ENCODE measurements at regions not wholly inside any gene's neighbourhood (a gene's known extent, or its start where the extent isn't known, plus 50 kb on each side); places are given as distances from the start of the nearest gene placed in this dataset.

- H2AFZ ChIP-seq (ENCODE audit: low read length): no peak overlapping the region
- no peaks in the 10 kb centered on the region for H3K9me3 ChIP-seq (ENCODE audit: low read length)
- no peak overlapping the region for H3K27ac ChIP-seq (ENCODE audit: low read depth, low read length, poor library complexity, severe bottlenecking)
- TF ChIP-seq EZH2 (IDR thresholded peaks at IDR 0.05; ENCODE audit: borderline replicate concordance, low read length) (no peak), CTCF (IDR thresholded peaks at IDR 0.05; ENCODE audit: low read length) (no peak)
- H4K20me1 ChIP-seq (ENCODE audit: insufficient read depth, low read length): no peaks in the 10 kb centered on the region
- H3K4me2 ChIP-seq (ENCODE audit: low read length): no peak overlapping the region
- no peaks in the 10 kb centered on the region for H3K27me3 ChIP-seq (ENCODE audit: insufficient read depth, low read length)
- no peaks in the 10 kb centered on the region for H3K36me3 ChIP-seq (ENCODE audit: insufficient read depth, low read length)
- no peaks in the 10 kb centered on the region for H3K9me2 ChIP-seq (ENCODE audit: low read depth, low read length)
- H3K79me2 ChIP-seq (ENCODE audit: insufficient read depth, low read length): no peaks in the 10 kb centered on the region
- no peaks in the 10 kb centered on the region for H3K4me1 ChIP-seq (ENCODE audit: insufficient read depth, low read length, severe bottlenecking)
- H3K4me3 ChIP-seq (ENCODE audit: low read depth, low read length, poor library complexity, severe bottlenecking): no peak overlapping the region
- H3F3A ChIP-seq (ENCODE audit: insufficient read depth, low read length): no peaks in the 10 kb centered on the region
- H3K9ac ChIP-seq (ENCODE audit: low read length): no peak overlapping the region
Observed at GRCh38 chr2:60070196-60070595, 483.3 kb downstream of the BCL11A start.

- H2AFZ ChIP-seq (ENCODE audit: low read length): no peak overlapping the region
- no peaks in the 10 kb centered on the region for H3K36me3 ChIP-seq (ENCODE audit: insufficient read depth, low read length)
- H3K9me2 ChIP-seq (ENCODE audit: low read depth, low read length): no peaks in the 10 kb centered on the region
- TF ChIP-seq EZH2 (IDR thresholded peaks at IDR 0.05; ENCODE audit: borderline replicate concordance, low read length) (no peak), CTCF (IDR thresholded peaks at IDR 0.05; ENCODE audit: low read length) (no peak)
- H4K20me1 ChIP-seq (ENCODE audit: insufficient read depth, low read length): no peaks in the 10 kb centered on the region
- no peaks in the 10 kb centered on the region for H3K79me2 ChIP-seq (ENCODE audit: insufficient read depth, low read length)
- no peaks in the 10 kb centered on the region for H3K27me3 ChIP-seq (ENCODE audit: insufficient read depth, low read length)
- H3K27ac ChIP-seq (ENCODE audit: low read depth, low read length, poor library complexity, severe bottlenecking): no peak overlapping the region
- H3K4me1 ChIP-seq (ENCODE audit: insufficient read depth, low read length, severe bottlenecking): no peaks in the 10 kb centered on the region
- no peaks in the 10 kb centered on the region for H3F3A ChIP-seq (ENCODE audit: insufficient read depth, low read length)
- no peaks in the 10 kb centered on the region for H3K9me3 ChIP-seq (ENCODE audit: low read length)
- no peak overlapping the region for H3K4me3 ChIP-seq (ENCODE audit: low read depth, low read length, poor library complexity, severe bottlenecking)
- H3K4me2 ChIP-seq (ENCODE audit: low read length): no peak overlapping the region
- no peak overlapping the region for H3K9ac ChIP-seq (ENCODE audit: low read length)
Observed at GRCh38 chr2:60068755-60069154, 484.7 kb downstream of the BCL11A start.

GRCh38 chr2:60067006-60067405 lies 486.4 kb downstream of the BCL11A start:
- H3K36me3 ChIP-seq (ENCODE audit: insufficient read depth, low read length): no peaks in the 10 kb centered on the region

More at GRCh38 chr2:60067006-60067405, 486.4 kb downstream of the BCL11A start:
- Histone ChIP-seq H3K4me3 (ENCODE audit: low read depth, low read length, poor library complexity, severe bottlenecking) (no peak overlapping the region), H3K9ac (ENCODE audit: low read length) (no peak overlapping the region), H3K9me3 (ENCODE audit: low read length) (no peaks in the 10 kb centered on the region), H2AFZ (ENCODE audit: low read length) (no peak overlapping the region), H3K4me1 (ENCODE audit: insufficient read depth, low read length, severe bottlenecking) (no peaks in the 10 kb centered on the region), H3K27ac (ENCODE audit: low read depth, low read length, poor library complexity, severe bottlenecking) (no peak overlapping the region), H3K9me2 (ENCODE audit: low read depth, low read length) (no peaks in the 10 kb centered on the region), H4K20me1 (ENCODE audit: insufficient read depth, low read length) (no peaks in the 10 kb centered on the region), H3K79me2 (ENCODE audit: insufficient read depth, low read length) (no peaks in the 10 kb centered on the region), H3K27me3 (ENCODE audit: insufficient read depth, low read length) (no peaks in the 10 kb centered on the region), H3K4me2 (ENCODE audit: low read length) (no peak overlapping the region), H3F3A (ENCODE audit: insufficient read depth, low read length) (no peaks in the 10 kb centered on the region)
- TF ChIP-seq CTCF (IDR thresholded peaks at IDR 0.05; ENCODE audit: low read length) (no peak), EZH2 (IDR thresholded peaks at IDR 0.05; ENCODE audit: borderline replicate concordance, low read length) (no peak)

All from OCI-LY1 (cell line).